GDM1 (cell line): ENCODE measurements at regions not wholly inside any gene's neighbourhood (a gene's known extent, or its start where the extent isn't known, plus 50 kb on each side); places are given as distances from the start of the nearest gene placed in this dataset.

Experiments
- DNase-seq: peaks from one replicate; lab custom pipeline; 2025; lab: John Stamatoyannopoulos, UW

DNA sequence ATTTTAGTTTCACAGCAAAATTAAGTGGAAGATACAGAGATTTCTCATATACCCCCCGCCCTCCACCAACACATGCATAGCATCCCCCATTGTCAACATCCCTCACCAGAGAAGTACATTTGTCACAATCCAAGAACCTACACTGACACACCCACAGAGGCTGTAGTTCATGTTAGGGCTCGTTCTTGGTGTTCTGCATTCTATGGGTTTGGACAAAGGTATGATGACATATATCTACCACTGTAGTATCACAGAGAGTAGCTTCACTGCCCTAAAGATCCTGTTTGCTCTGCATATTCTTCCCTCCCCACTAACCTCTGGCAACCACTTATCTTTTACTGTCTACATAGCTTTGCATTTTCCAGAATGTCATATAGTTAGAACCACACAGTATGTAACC is 444.6 kb upstream of the DCN start:
- DNase-seq, result no peak

DNA sequence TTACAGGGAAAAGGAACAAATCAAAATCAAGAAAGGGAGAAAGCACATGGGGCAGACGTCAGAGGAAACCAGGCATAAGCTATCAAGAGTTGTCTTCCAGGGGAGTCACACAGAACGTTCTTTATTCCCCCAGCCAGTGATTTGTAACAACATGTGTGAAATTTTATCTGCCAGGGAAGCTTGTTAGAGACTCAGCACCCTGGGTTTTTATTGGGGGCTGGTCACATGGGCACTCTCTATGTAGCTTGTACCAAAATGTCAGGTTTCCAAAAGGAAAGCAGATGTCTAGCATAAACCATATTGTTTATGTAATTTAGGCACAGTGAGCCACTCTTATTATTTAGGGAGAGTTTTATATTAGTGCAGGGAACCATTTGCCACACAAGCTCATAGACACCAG is 440.4 kb upstream of the DCN start:
- DNase-seq, result no peak

DNA sequence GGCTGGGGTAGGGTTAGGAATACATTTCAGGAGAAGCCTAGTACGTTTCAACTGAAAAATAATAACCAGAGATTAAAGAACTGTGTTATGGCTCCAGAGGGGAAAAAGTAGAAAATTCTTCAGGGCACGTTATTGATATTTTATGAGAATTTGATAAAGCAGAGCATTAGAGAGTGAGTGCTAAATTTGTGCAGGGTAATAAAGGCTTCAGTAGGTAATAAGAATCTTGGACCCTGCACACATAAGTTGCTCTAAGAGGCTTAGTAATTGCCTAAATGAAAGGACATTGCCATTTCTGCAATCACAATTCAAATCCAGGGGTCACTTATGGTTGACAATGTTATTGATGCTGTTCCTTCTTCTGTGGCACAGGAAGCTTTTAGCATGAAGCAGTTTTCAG is 439.4 kb upstream of the DCN start:
- no peak for DNase-seq

DNA sequence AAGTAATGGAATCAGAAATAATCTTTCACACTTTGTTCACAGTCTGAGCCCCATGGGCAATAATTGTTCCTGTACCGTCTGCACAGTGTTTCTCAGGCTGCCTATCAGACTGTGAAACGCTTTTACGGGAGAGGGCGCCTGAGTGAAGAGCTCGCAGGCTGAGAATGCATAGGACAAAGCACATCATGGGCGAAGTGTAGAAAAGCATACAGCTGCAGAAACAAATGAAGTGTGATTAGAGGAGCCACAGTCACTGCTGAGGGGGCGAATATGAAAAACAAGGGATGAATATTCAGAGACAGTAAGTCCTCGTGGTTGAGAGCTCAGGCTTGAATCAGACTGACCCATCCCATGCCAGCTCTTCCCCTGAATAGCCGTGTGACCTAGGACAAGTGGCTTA is 438.4 kb upstream of the DCN start:
- DNase-seq, result no peak

DNA sequence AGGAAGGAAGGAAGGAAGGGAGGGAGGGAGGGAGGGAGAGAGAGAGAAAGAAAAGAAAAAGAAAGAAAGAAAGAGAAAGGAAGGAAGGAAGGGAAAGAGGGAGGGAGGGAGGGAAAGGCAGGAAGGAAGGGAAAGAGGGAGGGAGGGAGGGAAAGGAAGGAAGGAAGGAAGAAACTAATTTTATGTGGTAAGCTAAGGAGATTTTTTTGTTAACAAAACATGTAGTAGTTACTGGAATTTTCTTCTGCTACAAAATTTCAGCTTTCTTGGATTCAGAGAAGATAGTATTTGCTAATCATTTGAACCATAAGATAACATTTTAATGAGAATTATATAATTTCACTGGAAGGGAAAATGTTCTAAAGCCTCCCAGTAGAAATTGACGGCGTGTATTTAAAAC is 437.8 kb upstream of the DCN start:
- no peak for DNase-seq

DNA sequence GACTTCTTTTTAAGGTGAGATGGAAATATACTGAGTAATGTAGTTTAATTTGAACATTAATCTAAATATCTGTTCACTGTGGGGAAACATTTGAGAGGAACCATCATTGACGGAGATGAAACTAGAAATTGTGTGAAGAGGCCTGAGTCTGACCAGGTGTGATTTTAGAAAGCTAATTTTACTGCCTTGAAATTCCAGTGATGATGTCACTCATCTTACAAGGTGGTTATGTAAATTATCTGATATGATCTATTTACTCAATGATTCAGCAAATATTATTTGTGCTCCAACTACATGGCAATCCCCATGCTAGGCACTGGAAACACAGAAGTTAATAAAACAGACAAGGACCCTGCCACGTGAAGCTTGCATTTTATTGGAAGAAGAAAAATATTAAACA is 435.7 kb upstream of the DCN start:
- DNase-seq, result no peak

DNA sequence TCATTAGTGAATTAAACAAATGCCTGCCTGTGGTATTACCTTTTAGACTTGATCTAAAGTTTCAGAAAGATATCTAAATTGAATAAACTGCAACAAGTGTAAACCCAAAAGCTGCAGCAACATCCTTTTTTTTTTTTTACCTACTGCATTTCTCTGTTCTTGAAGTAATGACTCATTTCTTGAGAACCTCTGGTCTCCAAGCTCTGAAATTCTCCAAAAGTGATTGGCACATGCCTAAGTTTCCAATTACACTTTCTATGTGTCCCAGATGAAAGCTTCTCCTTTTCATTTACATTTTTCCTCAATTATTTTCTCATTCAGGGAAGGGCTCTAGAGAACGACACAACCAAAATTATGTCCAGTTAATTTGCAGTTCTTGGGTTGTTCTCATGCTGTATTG is 435.2 kb upstream of the DCN start:
- DNase-seq, result no peak

DNA sequence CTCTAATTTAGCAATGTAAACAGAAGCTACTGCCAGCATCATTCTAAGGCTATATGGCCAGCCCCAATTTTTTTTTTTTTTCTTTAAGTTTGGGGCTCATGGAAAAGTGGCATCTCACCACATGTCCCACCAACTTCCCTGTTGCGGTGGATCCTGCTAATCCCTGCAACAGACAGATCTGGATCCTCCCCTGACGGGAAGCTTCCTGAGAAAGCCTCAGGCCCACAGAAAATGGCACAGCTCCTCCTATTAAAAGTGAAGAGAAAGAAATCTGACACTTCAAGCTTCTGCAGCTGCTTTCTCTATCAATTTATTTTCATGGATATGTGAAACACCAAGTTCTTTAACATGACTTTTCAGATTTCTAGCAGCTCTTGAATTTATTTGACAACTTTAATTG is 433.8 kb upstream of the DCN start:
- no peak for DNase-seq

DNA sequence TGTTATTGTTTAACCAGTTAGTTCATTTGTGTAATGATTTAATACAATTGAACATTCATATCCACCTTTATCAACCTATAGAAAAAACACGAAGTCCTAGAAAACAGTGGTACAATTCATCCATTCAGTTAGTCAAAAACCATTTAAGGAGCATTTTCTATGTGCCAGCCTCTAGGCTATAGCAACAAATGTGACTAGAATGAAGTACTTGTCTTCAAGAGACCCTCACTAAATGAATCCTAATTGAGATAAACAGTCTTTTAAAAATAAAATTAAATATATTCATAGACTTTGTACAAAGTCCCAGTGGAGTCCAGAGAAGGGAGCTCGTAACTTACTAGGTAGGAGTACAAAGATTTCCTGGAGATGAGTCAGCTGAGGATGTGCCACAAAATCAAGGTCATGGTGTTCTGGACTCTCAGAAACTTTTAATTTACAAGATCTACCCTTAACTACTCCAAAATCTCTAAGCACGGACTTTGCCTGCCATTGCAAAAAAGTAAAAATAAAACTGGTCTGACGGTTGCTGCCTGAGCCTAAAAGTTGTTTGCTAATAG is 430.7 kb upstream of the DCN start:
- no peak for DNase-seq

DNA sequence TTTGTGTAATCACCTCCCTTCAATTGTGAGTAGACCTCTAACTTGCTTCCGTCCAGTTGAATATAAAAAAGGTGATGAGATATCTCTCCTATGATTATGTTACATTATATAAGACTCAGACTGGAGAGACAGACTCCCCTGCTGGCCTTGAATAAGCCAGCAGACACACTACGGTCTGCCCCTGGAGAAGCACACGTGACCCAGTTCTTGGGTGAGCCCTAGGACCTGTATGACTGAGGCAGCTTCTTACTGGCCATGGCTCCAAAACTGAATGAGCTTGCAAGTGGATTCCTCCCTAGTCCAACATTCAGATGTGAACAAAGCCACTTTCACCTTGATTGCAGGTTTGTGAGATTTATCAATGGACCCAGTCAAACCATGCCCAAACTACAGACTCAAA is 427.9 kb upstream of the DCN start:
- no peak for DNase-seq

DNA sequence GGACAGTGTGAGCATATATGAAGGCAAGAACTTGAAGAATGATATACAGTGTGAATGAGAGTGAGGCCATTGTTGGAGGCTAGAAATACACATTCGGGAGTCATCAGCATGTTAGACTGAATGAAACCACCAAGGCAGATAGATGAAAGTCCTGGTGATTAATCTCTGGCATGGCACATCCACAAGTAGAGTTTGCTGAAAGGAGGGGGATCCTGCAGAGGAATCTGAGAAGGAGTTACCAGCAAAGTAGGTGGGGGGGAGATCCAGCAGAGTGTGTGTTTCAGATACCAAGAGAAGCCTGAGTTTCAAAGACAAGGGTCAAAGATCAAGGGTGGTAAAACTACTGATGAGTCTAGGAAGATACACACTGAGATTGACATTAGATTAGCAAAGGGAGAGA is 426.7 kb upstream of the DCN start:
- DNase-seq, result no peak

DNA sequence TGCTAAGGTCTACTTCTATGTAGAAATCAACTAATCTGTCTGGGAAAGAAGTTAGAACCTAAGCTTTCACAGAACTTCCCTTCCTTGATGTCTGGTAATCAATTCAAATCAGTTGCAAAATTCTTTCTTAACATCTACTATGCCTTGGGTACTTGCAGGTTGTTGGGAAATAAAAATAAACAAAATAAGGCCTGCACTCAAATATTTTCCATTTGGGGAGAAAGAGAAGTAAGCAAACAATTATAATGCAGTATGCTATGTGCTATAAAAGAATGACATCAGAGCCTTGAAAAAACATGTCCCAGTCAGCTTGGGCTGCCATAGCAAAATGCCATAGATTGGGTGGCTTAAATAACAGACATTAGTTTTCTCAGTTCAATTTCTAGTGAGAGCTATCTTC is 425.9 kb upstream of the DCN start:
- no peak for DNase-seq

DNA sequence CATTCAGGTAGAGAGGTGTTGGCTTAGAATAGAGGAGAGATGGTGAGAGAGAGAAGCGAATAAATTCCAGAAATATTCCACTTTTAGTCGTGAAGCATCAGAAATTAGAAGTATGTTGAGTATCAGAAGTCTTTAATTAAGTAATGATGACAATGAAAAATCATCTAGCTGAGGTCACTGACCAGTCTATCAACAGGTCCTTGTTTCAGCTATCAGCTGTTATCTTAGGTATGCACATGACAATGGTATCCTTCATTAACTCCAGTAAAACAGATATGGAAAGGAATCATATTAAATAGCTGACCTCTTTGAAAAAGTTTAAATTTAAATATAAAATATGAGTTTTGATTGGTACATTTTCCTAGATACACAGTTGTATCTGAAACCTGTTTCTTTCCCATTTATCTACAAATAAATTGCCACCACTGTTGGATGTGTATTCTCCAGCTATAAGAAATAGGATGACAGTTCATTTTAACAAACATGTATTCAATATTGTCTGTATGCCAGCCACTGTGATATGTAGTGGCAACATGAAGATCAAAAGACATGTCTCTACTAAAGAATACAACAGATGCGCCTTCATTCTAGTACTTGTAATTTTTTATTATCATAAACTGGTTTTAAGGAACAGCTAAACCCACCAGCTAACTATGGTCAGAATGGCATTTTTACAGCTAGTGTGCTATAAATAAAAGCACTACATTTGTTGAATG is 424.2 kb upstream of the DCN start:
- DNase-seq, result no peak

DNA sequence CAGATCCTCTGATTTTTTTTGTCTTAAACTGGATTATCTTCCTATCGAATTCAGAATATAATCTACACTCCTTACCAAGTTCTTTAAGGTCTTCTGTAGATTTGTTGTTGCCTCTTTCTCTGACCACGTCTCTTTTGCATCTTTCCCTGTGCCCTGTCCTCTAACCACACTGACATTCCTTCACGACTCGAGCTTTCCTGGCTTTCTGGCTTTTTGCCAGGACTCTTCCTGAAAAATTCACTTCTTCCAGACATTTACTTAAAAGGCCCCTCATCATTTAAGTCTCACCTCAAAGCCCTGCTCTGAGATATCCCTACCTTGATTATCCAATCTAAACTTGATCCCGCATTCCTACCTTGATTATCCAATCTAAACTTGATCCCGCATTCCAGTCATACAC is 422.3 kb upstream of the DCN start:
- no peak for DNase-seq

DNA sequence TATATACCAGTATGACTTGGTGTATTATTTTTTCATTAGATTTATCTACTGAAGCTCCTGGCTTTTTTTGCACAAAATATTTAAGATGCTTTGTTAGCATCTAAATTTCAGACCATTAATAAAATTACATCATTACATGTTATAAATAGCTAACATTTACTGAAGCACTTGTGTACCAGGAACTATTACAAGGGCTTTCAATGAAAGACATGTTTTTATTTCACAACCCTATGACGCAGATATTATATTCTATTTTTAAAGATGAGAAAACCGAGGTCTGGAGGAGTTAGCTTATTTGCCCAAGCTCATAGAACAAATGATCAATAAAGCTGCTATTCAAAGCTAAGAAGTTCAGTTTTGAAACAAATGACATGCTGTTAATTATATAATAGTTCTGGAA is 420.4 kb upstream of the DCN start:
- no peak for DNase-seq

DNA sequence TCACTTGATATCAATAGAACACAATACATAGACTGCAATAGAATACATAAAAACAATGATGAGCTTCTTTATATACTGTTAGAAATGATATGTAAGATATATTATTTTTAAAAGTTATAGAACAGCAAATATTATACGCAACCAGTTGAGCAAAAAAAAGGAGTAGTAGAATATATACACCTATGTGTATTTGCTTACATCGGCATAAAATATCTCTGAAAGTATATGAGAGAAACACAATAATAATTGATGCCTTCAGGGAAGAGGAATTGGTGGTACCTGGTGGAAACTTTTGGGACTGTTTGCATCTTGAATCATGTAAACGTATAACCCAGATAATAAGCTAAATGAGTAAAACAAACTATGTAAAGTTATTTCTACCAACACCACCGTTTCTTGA is 418.4 kb upstream of the DCN start:
- DNase-seq, result no peak

DNA sequence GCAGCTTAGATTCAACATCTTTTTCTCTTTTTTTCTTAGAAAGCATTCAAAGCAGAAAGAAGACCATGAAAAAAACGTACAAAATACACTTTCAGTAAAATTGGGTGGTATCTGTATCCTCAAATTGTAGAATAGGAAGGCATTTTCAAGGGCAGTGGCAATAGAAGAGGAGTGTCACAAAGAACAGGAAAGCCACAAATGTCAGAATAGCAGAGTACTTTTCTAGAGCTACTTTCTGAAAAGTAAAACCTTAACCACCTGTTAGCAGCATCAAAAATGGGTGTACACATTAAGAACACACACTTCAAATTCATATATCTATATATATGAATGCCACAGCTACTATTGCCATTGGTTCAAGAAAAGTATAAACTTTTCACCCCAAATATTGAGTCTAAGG is 412.1 kb upstream of the DCN start:
- no peak for DNase-seq

DNA sequence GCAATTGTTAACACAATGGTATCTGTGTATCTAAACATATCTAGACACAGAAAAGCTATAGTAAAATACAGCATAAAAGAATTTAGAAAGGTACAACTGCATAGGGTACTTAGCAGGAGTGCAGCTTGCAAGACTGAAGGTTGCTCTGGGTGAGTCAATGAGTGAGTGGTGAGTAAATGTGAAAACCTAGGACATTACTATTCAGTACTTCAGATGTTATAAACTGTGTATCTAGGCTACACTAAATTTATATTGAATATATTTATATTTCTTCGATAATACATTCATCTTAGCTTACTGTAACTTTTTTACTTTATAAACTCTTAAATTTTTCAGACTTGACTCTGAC is 409.0 kb upstream of the DCN start:
- no peak for DNase-seq

DNA sequence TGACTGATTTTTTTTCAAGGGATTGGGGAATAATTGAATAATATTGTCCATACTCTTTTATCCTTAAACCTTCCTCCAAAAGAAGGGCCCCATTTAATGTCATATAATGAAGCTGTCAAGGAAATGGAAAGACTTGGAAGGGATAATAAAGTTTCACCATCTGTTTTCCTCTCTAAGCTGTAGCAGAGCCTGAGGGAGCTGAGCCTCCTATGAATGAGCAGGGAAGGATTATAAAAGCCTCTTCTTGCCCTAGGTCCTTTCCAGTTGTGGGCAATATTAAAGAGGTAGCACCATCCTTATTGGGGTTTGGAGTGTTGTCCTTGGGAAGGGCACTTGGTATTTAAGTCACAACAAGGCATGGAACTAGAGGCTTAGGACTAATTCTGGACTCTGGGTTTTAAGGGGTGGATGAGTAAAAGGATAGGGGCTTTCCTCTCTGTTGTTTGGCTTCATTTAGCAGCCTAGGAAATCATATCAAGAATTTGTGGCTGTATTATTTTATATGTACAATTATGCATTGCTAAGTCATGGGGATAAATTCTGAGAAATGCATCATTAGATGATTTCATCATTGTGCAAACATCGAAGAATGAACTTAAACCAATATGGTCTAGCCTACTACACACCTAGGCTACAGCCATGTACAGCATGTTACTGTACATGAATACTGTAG is 408.5 kb upstream of the DCN start:
- no peak for DNase-seq

DNA sequence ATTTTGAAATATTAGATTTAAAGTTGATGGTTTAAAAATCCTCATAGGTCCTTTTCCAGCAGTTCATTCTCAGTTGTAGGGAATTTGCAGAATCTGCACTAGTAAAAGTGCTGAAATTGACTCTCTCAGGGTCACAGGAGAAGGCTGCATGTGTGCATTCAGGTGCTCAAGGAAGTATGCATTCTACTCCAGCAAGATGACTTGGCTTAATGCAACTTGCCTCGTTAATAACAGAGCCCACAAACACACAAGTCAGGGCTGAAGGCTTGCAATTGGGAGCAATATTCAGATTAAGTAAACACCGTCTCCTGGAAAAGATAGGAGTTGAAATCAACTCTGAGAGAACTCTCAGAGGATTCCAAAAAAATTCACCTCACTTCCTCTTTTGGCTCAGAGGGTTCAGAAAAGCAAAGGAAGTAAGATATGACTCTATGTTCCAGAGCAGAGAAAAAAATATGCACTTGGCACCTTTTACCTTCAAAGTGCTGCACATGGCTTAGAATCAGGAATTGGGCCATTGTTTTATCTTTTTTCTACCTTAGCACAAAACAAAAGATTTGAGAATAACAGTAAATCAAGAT is 406.3 kb upstream of the DCN start:
- no peak for DNase-seq

DNA sequence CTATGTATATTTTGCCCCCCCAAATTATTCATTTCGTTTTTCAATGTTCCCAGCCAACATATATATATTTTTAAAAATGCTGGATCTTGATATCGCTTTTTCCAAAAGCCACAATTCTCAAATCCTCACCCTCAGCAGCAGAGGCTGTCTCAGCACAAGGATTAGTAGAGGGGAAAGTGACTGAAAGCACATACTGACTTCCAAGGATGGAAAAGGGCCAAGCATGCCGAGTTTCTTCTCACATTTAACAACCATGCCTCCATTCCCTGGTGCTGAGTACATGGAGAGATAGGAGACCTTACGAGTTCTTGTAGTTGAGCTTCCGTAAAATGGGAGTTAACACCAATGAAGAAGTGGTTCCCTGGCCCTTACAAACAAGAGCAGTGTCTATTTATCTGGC is 403.4 kb upstream of the DCN start:
- no peak for DNase-seq

DNA sequence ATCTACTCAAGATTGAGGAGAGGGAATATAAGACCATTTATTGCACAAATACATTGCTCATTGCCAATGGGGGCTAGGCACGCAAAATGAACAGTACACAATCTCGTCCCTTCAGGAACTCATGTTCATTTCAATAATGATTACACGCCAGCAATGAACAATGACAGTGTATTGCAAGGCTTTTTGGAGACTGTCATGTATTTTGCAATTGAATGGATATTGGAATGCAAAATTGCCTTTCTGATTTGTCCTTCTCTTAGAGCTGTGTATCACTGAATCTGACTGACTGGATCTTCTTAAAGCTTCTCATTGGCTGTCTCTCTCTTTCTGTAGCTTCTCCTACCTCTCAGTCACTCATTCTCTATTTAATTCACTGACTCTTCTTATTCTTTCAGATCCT is 400.2 kb upstream of the DCN start:
- no peak for DNase-seq

DNA sequence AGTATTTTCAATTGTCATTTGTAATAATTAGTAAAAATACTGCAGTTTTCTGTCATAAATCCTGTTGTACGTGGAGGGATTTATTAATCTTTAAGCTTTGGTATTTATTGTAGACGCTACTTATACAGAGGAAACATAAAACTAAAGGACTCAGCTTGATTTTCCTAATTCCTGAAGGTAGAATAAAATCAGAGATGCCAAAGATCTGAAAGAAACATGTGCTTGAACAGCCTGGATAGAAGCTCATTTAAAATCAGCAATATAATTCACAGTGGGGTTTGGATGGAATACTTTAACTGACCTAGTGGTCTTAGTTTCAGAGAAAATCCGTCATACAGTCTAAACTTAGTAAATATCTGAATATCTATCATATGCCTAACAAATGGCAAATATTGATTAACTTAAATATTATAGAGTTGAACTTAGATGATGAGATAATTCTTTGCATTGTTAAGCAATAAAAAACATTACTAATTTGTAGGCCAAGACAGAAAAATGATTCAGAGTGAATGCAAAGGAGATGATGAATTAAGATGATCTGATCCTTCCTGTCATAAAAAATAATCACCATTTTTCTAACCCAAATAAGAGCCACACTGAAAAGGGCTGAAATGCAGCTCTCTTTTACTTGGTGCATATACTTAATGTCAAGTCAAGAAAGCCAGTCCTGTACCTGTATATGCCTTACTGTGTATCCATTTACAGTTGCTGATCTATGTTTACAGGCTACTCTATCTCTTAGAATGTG is 397.1 kb upstream of the DCN start:
- DNase-seq, result no peak
